Neural progenitor cell (in vitro differentiated cells): ENCODE measurements at regions not wholly inside any gene's neighbourhood (a gene's known extent, or its start where the extent isn't known, plus 50 kb on each side); places are given as distances from the start of the nearest gene placed in this dataset.

Experiments
- DNase-seq: peaks from one replicate; pipeline ENCODE4 v3.0.0-alpha.2; 2016; ENCODE audit warnings: low spot score
- H2AFZ ChIP-seq: fragments of 200-600 bp; sonication (generic); replicated peaks from 2 replicates; pipeline ENCODE4 v1.6.1; 2016; ENCODE audit warnings: antibody characterized with exemption
- H3F3A ChIP-seq: fragments of 200-600 bp; sonication (generic); 2 replicates; pipeline ENCODE4 v1.6.1; 2016; ENCODE audit warnings: antibody characterized with exemption, low read depth
- H3K27ac ChIP-seq: fragments of 200-600 bp; sonication (generic); 2 replicates; pipeline ENCODE4 v1.5.1; 2016; ENCODE audit warnings: mild to moderate bottlenecking
- H3K27me3 ChIP-seq: fragments of 200-600 bp; sonication (generic); 2 replicates; pipeline ENCODE4 v1.6.1; 2016; ENCODE audit warnings: mild to moderate bottlenecking, moderate library complexity
- H3K36me3 ChIP-seq: fragments of 200-600 bp; sonication (generic); 2 replicates; pipeline ENCODE4 v1.5.1; 2016
- H3K4me1 ChIP-seq: fragments of 200-600 bp; sonication (generic); 2 replicates; pipeline ENCODE4 v1.6.1; 2016; ENCODE audit warnings: mixed run types
- H3K4me2 ChIP-seq: fragments of 200-600 bp; sonication (generic); 2 replicates; pipeline ENCODE4 v1.6.1; 2016
- H3K4me3 ChIP-seq: fragments of 200-600 bp; sonication (generic); 2 replicates; pipeline ENCODE4 v1.5.1; 2016
- H3K79me2 ChIP-seq: fragments of 200-600 bp; sonication (generic); 2 replicates; pipeline ENCODE4 v1.6.1; 2016; ENCODE audit warnings: low read depth
- H3K9ac ChIP-seq: fragments of 200-600 bp; sonication (generic); 2 replicates; pipeline ENCODE4 v1.6.1; 2016
- H3K9me3 ChIP-seq: fragments of 200-600 bp; sonication (generic); 2 replicates; pipeline ENCODE4 v1.5.1; 2016; ENCODE audit warnings: low read depth
- H4K20me1 ChIP-seq: fragments of 200-600 bp; sonication (generic); 2 replicates; pipeline ENCODE4 v1.6.1; 2016; ENCODE audit warnings: low read depth
- H3K27ac Mint-ChIP-seq: 3 replicates; pipeline ENCODE4 v1.8.0; 2021; ENCODE audit warnings: mixed read lengths
- H3K27me3 Mint-ChIP-seq: 2 replicates; pipeline ENCODE4 v1.8.0; 2022; ENCODE audit warnings: low read depth, mild to moderate bottlenecking, inconsistent platforms, moderate library complexity, mixed read lengths; ENCODE audit not compliant: insufficient read depth
- H3K36me3 Mint-ChIP-seq: 3 replicates; pipeline ENCODE4 v1.8.0; 2021; ENCODE audit warnings: mixed read lengths
- H3K4me1 Mint-ChIP-seq: 3 replicates; pipeline ENCODE4 v1.8.0; 2021; ENCODE audit warnings: mixed read lengths
- H3K4me3 Mint-ChIP-seq: 3 replicates; pipeline ENCODE4 v1.8.0; 2021; ENCODE audit warnings: mild to moderate bottlenecking, moderate library complexity, mixed read lengths
- H3K9me3 Mint-ChIP-seq: 3 replicates; pipeline ENCODE4 v1.8.0; 2020; ENCODE audit warnings: mixed read lengths
- CTCF ChIP-seq: fragments of 200-600 bp; sonication (generic); IDR thresholded peaks from 2 replicates; pipeline ENCODE4 v1.5.1; 2017; ENCODE audit warnings: antibody characterized with exemption, mild to moderate bottlenecking
- EZH2 ChIP-seq: fragments of 200-600 bp; sonication (generic); IDR thresholded peaks from 2 replicates; pipeline ENCODE4 v1.6.1; 2017; ENCODE audit warnings: antibody characterized with exemption, mild to moderate bottlenecking, moderate library complexity
- EZH2phosphoT487 ChIP-seq: fragments of 200-600 bp; sonication (generic); IDR thresholded peaks from 2 replicates; pipeline ENCODE4 v1.6.1; 2017; ENCODE audit warnings: antibody characterized with exemption

GRCh38 chr13:50214514-50214913 is 199.3 kb downstream of the KCNRG start:
- no peak for DNase-seq
- Histone ChIP-seq H3F3A (no peaks in the 10 kb centered on the region), H3K4me3 (no peak overlapping the region), H3K27ac (no peak overlapping the region), H4K20me1 (no peaks in the 10 kb centered on the region), H3K9me3 (peaks cover 9% of the 10 kb centered on the region), H3K9ac (no peak overlapping the region), H3K4me1 (no peaks in the 10 kb centered on the region), H3K36me3 (peaks cover 18% of the 10 kb centered on the region), H3K27me3 (no peaks in the 10 kb centered on the region), H3K79me2 (no peaks in the 10 kb centered on the region), H3K4me2 (no peak overlapping the region), H2AFZ (no peak overlapping the region)
- Mint-ChIP-seq H3K27ac (no peak overlapping the region), H3K4me3 (no peak overlapping the region), H3K36me3 (no peaks in the 10 kb centered on the region), H3K27me3 (no peaks in the 10 kb centered on the region), H3K4me1 (peaks cover 3% of the 10 kb centered on the region), H3K9me3 (peaks cover 11% of the 10 kb centered on the region)
- TF ChIP-seq EZH2phosphoT487: no peak
- no peak for TF ChIP-seq EZH2
- TF ChIP-seq CTCF: no peak

- H3K4me2 ChIP-seq: no peak overlapping the region
- no peak overlapping the region for H3K27ac Mint-ChIP-seq
- H2AFZ ChIP-seq: no peak overlapping the region
- H3K4me1 ChIP-seq: no peaks in the 10 kb centered on the region
- no peak overlapping the region for H3K4me3 ChIP-seq
- no peak overlapping the region for H3K9ac ChIP-seq
- H3K4me3 Mint-ChIP-seq: no peak overlapping the region
- H3K4me1 Mint-ChIP-seq: no peaks in the 10 kb centered on the region
- H3K27me3 ChIP-seq: no peaks in the 10 kb centered on the region
- H3K27me3 Mint-ChIP-seq: no peaks in the 10 kb centered on the region
- no peaks in the 10 kb centered on the region for H3K36me3 Mint-ChIP-seq
- peaks cover 11% of the 10 kb centered on the region for H3K9me3 Mint-ChIP-seq
- H3K27ac ChIP-seq: no peak overlapping the region
- no peaks in the 10 kb centered on the region for H3F3A ChIP-seq
- peaks cover 18% of the 10 kb centered on the region for H3K36me3 ChIP-seq
- H4K20me1 ChIP-seq: no peaks in the 10 kb centered on the region
- TF ChIP-seq EZH2phosphoT487 (no peak), CTCF (no peak), EZH2 (no peak)
- DNase-seq: no peak
- no peaks in the 10 kb centered on the region for H3K79me2 ChIP-seq
- peaks cover 9% of the 10 kb centered on the region for H3K9me3 ChIP-seq
These were observed 200.2 kb downstream of the KCNRG start for GRCh38 chr13:50215399-50215798.

GRCh38 chr13:50219743-50220142 is 204.5 kb downstream of the KCNRG start:
- Histone ChIP-seq H2AFZ (no peak overlapping the region), H3K4me1 (no peaks in the 10 kb centered on the region), H4K20me1 (no peaks in the 10 kb centered on the region), H3K79me2 (no peaks in the 10 kb centered on the region), H3K4me2 (no peak overlapping the region), H3K9me3 (peaks cover 9% of the 10 kb centered on the region), H3K4me3 (no peak overlapping the region), H3F3A (no peaks in the 10 kb centered on the region), H3K27ac (no peak overlapping the region), H3K9ac (no peak overlapping the region), H3K36me3 (peaks cover 7% of the 10 kb centered on the region), H3K27me3 (no peaks in the 10 kb centered on the region)
- Mint-ChIP-seq H3K27me3 (peaks cover 3% of the 10 kb centered on the region), H3K27ac (no peak overlapping the region), H3K4me1 (peaks cover 5% of the 10 kb centered on the region), H3K36me3 (no peaks in the 10 kb centered on the region), H3K9me3 (peaks cover 3% of the 10 kb centered on the region), H3K4me3 (no peak overlapping the region)
- TF ChIP-seq EZH2 (no peak), CTCF (no peak), EZH2phosphoT487 (no peak)
- no peak for DNase-seq
